HG02885 (cell line): ENCODE measurements at regions not wholly inside any gene's neighbourhood (a gene's known extent, or its start where the extent isn't known, plus 50 kb on each side); places are given as distances from the start of the nearest gene placed in this dataset.
"Not testable (repeated sequence)": the region's sequence is repeated elsewhere in the genome, so short reads cannot be mapped to it uniquely, and the experiment has no call there.

Source experiments
- ATAC-seq: cut with Tn5 transposase; IDR thresholded peaks from one replicate; pipeline ENCODE4 v1.9.1; 2021; ENCODE audit warnings: mild to moderate bottlenecking; ENCODE audit not compliant: unreplicated experiment, poor library complexity

DNA sequence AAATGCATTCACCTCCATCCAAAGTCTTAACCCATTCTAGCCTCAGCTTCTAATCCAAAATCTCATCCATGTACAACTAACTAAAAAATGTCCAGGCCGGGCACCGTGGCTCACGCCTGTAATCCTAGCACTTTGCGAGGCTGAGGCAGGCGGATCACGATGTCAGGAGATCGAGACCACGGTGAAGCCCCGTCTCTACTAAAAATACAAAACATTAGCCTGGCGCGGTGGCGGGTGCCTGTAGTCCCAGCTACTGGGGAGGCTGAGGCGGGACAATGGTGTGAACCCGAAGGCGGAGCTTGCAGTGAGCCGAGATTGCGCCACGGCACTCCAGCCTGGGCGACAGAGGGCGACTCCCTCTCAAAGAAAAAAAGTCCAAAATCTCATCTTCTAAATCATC is 523.0 kb downstream of the DIPK2A start:
- ATAC-seq = not testable (repeated sequence)

DNA sequence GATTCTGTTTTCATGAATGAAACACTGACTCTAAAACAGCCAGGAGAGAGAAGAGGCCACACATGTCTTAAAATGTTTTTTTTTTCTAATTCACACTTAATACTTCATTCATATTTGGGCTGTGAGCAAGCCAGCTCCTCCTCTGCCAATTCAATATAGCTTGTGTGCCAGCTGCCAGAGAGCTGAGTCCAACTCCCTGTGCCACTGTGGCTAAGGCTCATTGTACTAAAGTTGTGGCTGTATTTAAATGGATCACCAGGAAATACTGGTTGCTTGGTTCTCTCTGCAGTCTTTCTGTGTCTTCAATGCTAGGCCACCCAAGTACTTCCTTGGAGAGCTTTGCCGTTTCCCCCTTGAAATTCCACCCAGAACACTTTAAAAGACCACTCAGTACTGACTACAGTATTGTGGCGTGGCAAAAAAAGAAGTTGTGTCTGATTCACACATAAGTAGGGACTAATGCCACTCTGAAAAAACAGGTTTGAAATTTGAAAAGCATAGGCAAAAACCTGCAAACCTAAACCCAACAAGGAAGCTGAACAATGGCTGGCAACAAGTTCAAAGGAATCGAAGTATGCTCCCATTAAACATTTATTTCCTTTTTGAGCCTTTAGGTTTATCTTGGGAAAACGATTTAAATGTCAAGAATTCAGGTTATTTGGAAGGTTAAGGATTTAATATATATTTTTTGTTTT is 524.7 kb downstream of the DIPK2A start:
- no peak for ATAC-seq

DNA sequence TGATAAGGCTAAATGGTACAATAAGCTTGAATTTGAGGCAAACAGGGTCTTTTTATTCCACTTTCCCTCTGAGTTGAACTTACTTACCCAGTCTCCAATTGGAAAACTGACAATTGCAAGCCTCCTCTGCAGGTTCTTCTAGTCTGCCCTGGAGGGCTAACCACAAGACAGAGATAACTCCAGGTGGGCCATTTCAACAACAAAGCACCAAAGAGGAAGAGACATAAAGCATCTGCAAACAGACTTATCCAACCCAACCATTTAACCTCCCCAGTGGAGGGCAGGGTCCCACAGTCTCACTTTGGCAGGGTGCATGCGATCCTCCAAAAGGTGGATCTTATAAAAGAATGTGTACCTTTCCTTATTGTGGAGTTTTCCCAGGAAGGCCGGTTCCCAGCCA is 525.8 kb downstream of the DIPK2A start:
- ATAC-seq = no peak

DNA sequence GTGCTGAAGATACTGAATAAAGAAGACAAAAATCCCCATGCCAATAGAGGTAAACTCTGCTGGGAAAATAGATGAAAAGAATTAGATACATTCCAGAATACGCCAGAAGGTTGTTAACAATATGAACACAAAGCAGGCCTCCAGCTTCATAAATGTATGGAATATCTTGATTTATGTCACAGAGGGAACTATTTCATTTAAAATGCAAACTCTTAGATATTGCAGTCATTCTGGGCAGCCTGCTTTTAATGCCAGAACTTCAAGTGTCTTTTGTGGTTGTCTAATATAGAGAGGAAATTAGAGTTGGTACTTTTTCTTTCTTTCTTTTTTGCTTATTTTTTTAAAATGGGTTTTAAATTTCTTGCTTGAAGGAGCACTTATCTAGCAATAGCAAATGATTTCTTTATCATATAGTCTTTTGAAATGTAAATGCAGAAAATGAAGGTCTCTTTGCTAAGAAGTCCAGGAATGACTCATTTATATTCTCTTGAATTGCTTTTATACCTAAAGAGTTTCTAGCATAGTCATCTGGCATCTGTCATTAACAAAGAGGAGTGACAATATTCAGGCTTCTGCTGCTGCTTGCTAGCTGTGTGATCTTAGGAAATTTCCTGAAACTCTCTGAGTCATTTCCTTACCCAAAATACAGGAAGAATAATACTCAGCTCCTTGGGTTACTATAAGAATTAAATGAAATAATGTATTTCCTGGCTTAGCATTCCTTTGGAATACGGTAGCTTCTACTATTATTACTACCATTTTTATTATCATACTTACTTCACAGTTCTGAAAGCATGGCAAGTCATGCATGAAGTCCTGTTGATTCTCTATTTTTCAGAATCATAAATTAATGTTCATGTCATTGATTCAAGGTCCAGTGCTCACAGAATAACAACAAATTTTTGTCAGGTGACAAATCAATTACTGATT is 527.6 kb downstream of the DIPK2A start:
- ATAC-seq = peak; percentile 56

DNA sequence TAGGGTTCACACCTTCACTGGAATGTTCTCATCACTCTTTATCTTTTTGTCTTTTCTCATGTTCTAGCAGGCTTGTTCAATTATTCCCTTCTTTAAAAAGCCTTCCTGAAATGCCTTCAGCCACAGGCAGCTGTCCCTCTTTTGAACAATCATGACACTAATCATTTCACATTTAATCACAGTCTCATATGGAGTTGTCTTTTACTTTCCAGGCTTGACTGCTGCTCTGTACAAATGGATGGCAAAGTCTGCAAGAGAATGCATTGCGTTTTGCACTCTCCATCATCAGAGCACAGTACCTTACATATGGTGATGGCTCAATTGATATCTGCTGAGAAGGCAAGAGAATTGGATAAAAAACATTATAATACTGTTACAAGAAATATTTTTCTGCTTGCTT is 529.8 kb downstream of the DIPK2A start:
- no peak for ATAC-seq

DNA sequence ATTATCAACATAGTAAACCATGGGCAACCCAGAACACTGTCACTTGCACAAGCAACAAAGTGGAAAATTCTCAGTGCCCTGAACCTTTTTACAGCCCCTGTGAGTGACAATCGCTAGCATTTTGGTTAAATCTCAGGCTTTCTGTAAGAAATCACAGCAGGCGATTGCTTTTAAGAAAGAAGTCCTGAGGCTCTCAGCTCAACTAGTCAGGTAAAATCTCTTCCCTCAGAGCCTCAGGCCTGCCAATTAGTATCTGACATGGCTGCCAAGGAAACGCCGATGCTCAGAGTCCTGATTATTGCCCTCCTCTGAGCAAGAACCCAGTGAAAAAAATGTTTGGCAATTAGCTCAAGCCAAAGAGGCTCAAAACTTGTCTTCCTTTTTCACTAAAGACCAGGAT is 530.8 kb downstream of the DIPK2A start:
- no peak for ATAC-seq

DNA sequence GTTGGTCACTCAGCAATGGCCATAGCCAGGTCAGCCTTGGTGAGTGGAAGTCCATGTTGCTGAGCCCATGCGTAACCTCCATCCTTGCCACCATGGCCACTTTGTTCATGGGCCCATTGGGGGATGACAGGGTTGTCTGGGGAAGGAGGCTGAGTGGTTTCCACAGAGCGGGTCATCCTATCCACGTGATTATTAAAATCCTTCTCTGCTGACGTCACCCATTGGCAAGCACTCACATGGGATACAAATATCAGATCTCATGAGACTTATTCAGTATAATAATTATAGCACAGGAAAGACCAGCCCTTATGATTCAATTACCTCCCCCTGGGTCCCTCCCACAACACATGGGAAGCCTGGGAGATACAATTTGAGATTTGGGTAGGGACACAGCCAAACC is 534.8 kb downstream of the DIPK2A start:
- not testable (repeated sequence) for ATAC-seq

DNA sequence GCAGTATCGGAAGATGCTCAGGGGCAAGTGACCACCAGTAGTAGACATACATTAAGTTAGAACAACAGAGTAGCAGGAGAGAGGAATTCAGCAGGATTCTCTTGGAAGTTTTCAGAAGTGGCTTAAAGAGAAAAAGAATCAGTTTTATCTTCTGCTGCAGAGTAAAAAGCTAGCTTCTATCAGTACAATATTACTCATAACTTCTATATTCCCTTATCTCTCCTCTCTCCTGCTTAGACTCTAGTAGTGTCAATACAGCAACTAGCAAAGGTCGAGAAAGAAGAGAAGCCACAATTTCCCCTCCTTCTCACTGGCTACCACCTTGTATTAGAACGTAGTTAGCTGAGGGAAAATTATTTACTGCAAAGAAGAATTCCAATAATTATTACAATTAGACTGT is 539.7 kb downstream of the DIPK2A start:
- no peak for ATAC-seq

DNA sequence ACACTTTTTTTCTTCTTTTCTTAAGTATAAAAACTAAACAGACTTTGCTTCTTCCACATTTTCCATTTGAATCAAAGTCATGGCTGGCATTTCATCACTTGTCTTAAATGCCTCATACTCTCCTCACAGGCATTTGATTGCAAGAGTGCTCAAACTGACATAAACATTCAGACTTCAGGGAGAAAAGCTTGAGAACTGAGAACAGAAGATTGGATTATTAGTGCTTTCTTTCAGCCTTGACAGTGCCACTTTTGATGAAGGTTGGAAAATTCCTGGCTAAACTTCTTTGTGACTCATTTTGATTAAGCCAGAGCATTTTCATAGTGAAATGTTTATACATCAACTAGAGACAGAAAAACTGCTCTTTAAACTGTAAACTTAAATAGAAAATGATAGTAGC is 544.4 kb downstream of the DIPK2A start:
- no peak for ATAC-seq

DNA sequence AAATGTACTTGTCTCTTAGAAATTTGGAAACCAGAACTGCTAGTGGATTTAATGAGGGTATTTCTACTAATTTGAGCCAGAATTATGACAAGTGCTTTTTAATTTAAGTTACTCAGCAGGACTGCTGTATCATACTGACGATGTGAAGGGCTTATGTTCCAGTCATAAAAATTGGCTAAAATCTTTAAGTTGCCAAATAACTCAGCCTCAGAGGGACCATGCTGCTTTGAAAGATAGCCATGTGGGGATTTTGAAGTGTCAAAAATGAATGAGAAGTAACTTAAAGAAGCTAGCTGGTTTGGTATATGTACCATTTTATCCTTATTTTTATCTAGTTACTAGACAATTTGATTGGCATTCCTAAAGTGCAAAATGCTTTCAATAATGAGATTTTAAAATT is 545.0 kb downstream of the DIPK2A start:
- no peak for ATAC-seq

DNA sequence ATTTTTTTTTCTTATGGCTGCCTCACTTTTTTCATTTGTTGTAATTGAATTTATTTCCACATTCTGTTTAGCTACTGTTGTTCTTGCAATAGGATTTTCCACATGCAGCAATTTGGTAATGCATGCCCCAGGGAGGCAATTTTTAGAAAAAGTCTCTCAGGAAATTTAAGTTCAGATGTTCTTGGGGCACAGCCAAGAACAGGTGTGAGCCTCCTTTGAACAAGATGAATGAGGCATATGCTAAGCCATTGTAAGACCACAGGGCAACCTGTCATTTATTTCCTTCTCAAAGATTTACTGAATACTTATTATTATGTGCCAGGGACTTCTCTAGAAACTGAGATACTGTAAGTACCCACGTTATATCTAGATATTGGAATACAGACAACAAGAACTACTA is 549.5 kb downstream of the DIPK2A start:
- ATAC-seq = no peak

DNA sequence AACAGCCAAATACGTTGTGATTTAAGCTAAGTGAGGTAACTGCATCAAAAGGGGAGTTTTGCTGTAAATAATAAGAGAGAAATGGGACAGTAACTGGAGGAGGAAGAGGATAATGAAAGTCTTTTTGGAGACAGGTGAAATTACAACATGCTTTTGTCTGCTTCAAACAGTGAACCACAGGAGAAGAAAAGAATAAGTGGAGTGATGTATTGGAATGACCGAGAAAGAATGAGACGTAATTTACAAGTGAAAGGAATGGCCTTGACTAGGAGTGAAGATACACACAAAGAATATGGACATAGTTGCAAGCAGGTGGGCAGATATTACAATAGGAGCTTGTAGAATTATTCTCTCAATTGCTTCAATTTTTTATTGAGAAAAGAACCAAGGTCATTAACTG is 550.8 kb downstream of the DIPK2A start:
- ATAC-seq = no peak

DNA sequence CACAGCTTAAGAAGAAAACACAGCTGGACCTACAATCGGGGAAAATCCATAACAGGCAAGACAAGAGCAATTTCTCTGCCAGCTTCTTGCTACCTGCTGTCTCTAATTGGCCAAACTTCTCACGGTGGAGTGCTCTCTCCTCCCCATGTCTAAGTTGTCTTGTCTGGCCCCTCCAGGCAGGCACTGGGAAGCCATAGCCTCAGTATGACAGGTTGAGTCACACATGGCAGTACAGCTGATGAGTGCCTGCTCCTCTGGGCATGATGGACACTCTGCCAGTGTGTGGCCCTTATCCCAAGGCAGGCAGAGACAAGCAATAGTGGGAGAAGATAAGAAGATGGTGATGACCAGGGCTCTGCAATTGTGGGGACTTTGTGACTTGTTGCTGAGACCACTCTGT is 551.8 kb downstream of the DIPK2A start:
- ATAC-seq = no peak

DNA sequence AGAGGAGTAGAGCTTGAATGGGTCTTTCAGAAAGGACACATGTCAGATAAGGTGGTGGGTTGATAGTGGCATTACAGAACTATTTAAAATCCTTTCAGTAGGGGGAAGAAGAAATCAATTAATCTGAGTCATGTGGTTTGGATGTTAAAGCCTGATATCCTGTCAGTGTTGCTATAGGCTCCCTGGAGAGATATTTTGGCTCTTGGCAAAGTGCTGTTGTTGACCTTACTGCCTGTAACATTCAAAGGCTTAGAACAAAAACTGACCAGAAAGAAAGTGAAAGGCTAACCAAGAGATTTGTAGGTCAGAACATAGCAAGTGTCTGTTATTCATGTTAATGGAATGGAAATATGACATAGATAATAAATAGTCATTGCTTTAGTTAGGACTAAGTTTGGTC is 552.9 kb downstream of the DIPK2A start:
- ATAC-seq = no peak

DNA sequence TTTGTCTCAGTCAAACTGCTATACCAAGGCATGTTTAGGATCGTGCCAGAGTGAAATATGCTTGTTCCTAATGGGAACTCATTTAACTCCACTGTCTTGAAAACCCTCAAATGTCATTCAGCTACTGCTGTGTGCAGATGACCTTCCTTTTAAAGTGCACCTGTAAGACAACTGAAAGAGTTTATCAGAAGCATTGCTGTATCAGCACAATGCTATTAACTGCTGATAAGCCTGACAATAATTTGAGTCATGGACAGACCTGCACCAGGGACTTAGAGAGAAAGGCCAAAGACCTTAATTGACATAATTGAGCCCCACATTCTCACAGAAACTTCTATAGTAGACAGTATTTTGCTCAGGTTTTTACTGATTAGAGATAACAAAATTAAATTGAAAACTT is 557.9 kb downstream of the DIPK2A start:
- ATAC-seq = no peak

DNA sequence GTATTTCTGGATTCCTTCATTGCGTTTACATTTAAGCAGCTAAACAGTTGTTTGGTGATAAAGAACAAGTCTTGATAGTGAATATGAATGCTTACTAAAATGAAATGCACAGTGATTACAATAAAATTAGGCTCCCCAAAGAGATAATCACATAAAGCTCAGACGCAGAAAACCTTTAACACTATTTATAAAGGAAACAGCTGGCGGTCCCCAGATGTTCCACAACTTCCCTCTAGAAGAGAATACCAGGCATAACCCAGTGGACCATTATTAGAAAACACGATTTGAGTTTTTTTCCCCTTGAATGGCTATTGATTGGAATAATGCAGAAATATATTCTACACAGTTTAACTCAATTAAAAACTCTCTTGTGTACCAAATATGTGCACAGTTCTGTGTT is 573.2 kb downstream of the DIPK2A start:
- ATAC-seq = no peak

DNA sequence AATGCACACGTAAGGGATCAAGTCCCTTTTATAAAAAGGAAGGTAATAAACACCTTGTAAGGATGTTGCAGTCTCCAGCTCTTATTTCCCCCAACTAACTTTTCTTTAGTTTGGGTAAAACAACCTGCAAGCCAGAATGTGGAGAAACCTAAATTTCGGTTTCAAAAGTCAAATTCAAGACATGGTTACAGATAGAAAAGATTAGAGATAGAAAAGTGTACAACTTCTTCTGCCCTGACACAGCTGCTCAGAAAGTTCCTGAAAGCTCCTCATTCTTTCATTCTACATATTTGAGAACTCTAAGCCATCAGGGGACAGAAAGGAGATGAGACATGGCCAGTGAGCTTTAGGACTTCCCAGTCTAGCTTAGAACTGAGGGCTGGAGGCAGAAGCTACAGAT is 574.9 kb downstream of the DIPK2A start:
- no peak for ATAC-seq

DNA sequence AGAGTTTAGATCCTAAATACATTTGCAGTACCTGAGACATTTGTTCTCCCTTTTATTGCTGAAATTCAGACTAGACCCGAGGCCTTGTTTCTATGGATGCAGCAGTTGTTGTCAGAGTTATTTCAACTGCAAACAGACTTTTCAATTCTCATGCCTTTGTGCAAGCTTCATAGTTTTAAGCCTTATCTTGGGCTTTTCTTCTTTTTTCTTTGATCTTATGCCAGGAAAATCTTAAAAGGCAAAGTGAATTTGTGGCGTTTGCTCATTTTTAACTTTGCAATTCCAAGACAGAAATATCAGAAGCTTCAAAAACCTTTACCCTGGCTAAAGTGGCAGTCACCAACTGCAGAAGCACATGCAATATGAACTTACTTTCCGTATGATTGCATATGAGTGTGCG is 576.7 kb downstream of the DIPK2A start:
- no peak for ATAC-seq

DNA sequence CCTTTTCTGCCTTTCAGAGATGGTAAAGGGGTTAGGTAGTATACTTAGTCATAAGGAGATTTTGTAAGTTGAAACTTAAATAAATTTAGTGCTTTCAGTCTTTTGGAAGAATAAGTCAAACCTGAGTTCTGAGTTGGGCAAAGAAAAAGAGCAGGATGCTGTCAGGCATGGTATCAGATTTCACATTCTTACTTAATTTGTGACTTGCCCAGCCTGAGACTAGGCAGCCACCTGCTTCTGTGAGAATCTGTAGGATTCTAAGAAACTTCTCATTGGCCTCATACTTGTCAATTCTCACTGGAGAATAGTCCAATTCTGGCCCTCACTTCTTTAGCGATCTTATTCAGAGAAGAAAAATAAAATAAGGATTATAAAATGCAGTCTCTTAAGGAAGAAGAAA is 577.5 kb downstream of the DIPK2A start:
- no peak for ATAC-seq

DNA sequence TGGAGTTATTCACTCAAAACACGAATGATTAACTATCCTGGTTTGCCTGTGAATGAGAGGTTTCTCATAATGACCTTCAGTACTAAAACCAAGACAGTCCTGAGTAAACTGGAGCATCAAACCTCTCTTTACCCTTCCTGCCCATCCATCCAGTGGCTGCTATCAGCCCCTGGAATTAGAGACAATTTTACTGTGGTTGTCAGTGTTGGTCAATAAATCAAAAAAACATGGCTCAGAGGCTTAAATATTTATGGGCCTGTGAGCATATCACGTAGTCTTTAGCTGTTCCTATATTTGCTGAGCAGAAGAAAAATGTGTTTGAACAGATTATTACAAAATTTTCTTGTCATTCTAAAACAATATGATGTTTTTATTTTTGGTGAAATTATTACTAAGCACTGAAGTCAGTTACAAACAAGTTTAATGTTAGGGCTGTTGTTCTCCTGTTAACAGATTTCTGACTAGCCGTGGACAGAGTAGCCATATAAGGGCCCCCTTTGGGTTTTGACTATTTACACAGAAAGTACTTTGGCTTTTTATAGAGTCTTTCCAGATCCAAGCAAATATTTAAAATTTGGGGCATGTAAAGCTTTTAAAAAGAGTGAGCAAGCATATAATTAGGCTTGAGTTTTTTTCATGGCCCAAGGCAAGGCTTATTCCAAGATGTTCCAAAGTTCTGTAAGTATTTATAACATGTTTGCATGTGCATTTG is 580.9 kb downstream of the DIPK2A start:
- no peak for ATAC-seq

DNA sequence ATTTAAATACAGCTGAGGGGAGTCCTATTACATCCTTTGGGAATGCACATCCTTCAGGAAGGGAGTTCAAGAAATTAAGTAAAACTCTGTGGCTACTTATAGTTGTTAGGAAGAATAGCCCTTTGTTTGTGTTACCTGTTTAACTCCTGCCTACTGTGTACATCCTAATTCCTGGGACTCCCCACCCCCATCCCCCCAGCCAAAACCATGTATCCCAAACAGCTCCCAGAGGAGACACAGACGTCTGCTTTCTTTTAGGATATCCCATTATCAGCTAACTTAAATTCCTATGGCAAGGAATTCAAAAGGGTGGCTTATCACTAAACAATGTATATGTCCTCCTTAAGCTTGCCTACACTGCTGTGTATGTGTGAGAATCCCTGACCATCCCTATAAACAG is 581.7 kb downstream of the DIPK2A start:
- ATAC-seq = no peak
